H1 (cell line): ENCODE measurements at regions not wholly inside any gene's neighbourhood (a gene's known extent, or its start where the extent isn't known, plus 50 kb on each side); places are given as distances from the start of the nearest gene placed in this dataset.
A peak's percentile ranks its signal among the peaks of the same experiment; 100 is the strongest.

Source experiments
- CTCF ChIA-PET: fragments of 300-600 bp; sonication (Branson Sonifier 250); formaldehyde crosslinking; loops from one replicate; lab custom pipeline; 2021; ENCODE audit not compliant: partially characterized antibody; lab: Charles Lee
- POLR2A ChIA-PET: fragments of 300-600 bp; sonication (Branson Sonifier 250); formaldehyde crosslinking; loops from one replicate; lab custom pipeline; 2021; ENCODE audit warnings: inconsistent platforms; ENCODE audit not compliant: partially characterized antibody; lab: Charles Lee
- DNase-seq, 2 experiments: peaks; one replicate each; pipeline versions ENCODE4 v3.0.0 to v3.0.0-alpha.2; 2010 to 2022; ENCODE audit warnings: low spot score in 2 of 2, low read depth in 1 of 2, mixed read lengths in 1 of 2
- FAIRE-seq: peaks from 2 replicates; lab custom pipeline; 2011; peaks lifted over from hg19 to GRCh38; lab: Jason Lieb, UNC
- H2AFZ ChIP-seq: 2 replicates; pipeline ENCODE4 v1.8.1; 2012; ENCODE audit warnings: low read length, inconsistent platforms
- H2AK5ac ChIP-seq: 2 replicates; pipeline ENCODE4 v1.6.1; 2013; ENCODE audit warnings: low read depth, low read length
- H2BK120ac ChIP-seq: replicated peaks from 2 replicates; pipeline ENCODE3; 2013; ENCODE audit warnings: low read depth, low read length, inconsistent platforms
- H2BK12ac ChIP-seq: 2 replicates; pipeline ENCODE4 v1.6.1; 2013; ENCODE audit warnings: low read depth, low read length
- H2BK15ac ChIP-seq: 2 replicates; pipeline ENCODE4 v1.6.1; 2013; ENCODE audit warnings: low read length
- H2BK20ac ChIP-seq: 2 replicates; pipeline ENCODE4 v1.6.1; 2013; ENCODE audit warnings: low read length
- H2BK5ac ChIP-seq: 2 replicates; pipeline ENCODE4 v1.6.1; 2013; ENCODE audit warnings: low read depth, low read length
- H3K14ac ChIP-seq: 2 replicates; pipeline ENCODE4 v1.6.1; 2013; ENCODE audit warnings: inconsistent platforms; ENCODE audit not compliant: insufficient read length
- H3K18ac ChIP-seq: 2 replicates; pipeline ENCODE4 v1.6.1; 2013; ENCODE audit warnings: low read length; ENCODE audit errors: extremely low read depth
- H3K23ac ChIP-seq: 2 replicates; pipeline ENCODE4 v1.6.1; 2013; ENCODE audit warnings: inconsistent platforms; ENCODE audit not compliant: insufficient read length
- H3K23me2 ChIP-seq: 2 replicates; pipeline ENCODE4 v1.6.1; 2013; ENCODE audit warnings: low read depth, low read length
- H3K27ac ChIP-seq: 2 replicates; pipeline ENCODE4 v1.6.1; 2011; ENCODE audit warnings: low read depth, low read length, inconsistent platforms
- H3K27me3 ChIP-seq, 4 experiments: replicated peaks in 1 of 4; 1 replicate in 1 of 4; 2 replicates in 3 of 4; pipeline versions ENCODE4 v1.6.1 to v1.8.1; 2011 to 2013; ENCODE audit warnings: low read length in 3 of 4, mild to moderate bottlenecking in 3 of 4, inconsistent platforms in 2 of 4, mixed read lengths in 2 of 4, moderate library complexity in 1 of 4; ENCODE audit not compliant: control insufficient read depth in 3 of 4, insufficient read depth in 3 of 4; ENCODE audit errors: extremely low read depth in 1 of 4
- H3K36me3 ChIP-seq, 4 experiments: 2 replicates each; pipeline versions ENCODE4 v1.6.1 to v1.8.1; 2011 to 2013; ENCODE audit warnings: mild to moderate bottlenecking in 4 of 4, low read length in 3 of 4, moderate library complexity in 2 of 4, control low read depth in 1 of 4, inconsistent platforms in 1 of 4; ENCODE audit not compliant: insufficient read depth in 4 of 4, control insufficient read depth in 2 of 4
- H3K4ac ChIP-seq: replicated peaks from 2 replicates; pipeline ENCODE3; 2013; ENCODE audit warnings: low read length, low read depth, mixed read lengths, inconsistent platforms; ENCODE audit not compliant: insufficient read length
- H3K4me1 ChIP-seq, 4 experiments: replicated peaks in 1 of 4; 1 replicate in 1 of 4; 2 replicates in 3 of 4; pipeline versions ENCODE4 v1.6.1 to v1.8.1; 2011 to 2013; ENCODE audit warnings: low read length in 3 of 4, inconsistent platforms in 2 of 4, mixed read lengths in 1 of 4; ENCODE audit not compliant: insufficient read depth in 4 of 4, control insufficient read depth in 3 of 4
- H3K4me2 ChIP-seq, 2 experiments: 2 replicates each; pipeline versions ENCODE4 v1.6.1 to v1.8.1; 2011 to 2013; ENCODE audit warnings: low read depth in 2 of 2, low read length in 2 of 2, control low read depth in 1 of 2, inconsistent platforms in 1 of 2, mild to moderate bottlenecking in 1 of 2; ENCODE audit not compliant: insufficient read depth in 1 of 2
- H3K4me3 ChIP-seq, 4 experiments: fragments of 200-600, 300-600 bp in 1 of 4; sonication (generic), shearing (Covaris generic), sonication (Bioruptor Twin) in 1 of 4; 2 replicates each; pipeline versions ENCODE4 v1.5.1 to v1.8.1; 2011 to 2016; ENCODE audit warnings: low read length in 4 of 4, low read depth in 3 of 4, control low read depth in 2 of 4, inconsistent platforms in 2 of 4, mild to moderate bottlenecking in 2 of 4, mixed read lengths in 1 of 4, moderate library complexity in 1 of 4; ENCODE audit not compliant: insufficient read depth in 2 of 4; ENCODE audit errors: extremely low read depth in 1 of 4
- H3K56ac ChIP-seq: replicated peaks from 2 replicates; pipeline ENCODE3; 2013; ENCODE audit warnings: low read depth, mild to moderate bottlenecking, mixed read lengths, low read length, inconsistent platforms; ENCODE audit not compliant: insufficient read length
- H3K79me1 ChIP-seq: 2 replicates; pipeline ENCODE4 v1.6.1; 2013; ENCODE audit warnings: low read depth, low read length, control low read depth
- H3K79me2 ChIP-seq, 2 experiments: 2 replicates each; pipeline versions ENCODE4 v1.6.1 to v1.8.1; 2012 to 2013; ENCODE audit warnings: low read length in 2 of 2, mild to moderate bottlenecking in 2 of 2, inconsistent platforms in 1 of 2; ENCODE audit not compliant: insufficient read depth in 2 of 2, control insufficient read depth in 1 of 2
- H3K9ac ChIP-seq, 4 experiments: replicated peaks in 1 of 4; 1 replicate in 1 of 4; 2 replicates in 3 of 4; pipeline versions ENCODE4 v1.6.1 to v1.8.1; 2011 to 2013; ENCODE audit warnings: low read depth in 3 of 4, low read length in 3 of 4, control low read depth in 2 of 4, mild to moderate bottlenecking in 2 of 4, moderate library complexity in 2 of 4, inconsistent platforms in 1 of 4; ENCODE audit errors: extremely low read depth in 1 of 4
- H3K9me3 ChIP-seq, 2 experiments: 2 replicates each; pipeline versions ENCODE4 v1.6.1 to v1.8.1; 2012 to 2013; ENCODE audit warnings: mild to moderate bottlenecking in 2 of 2, moderate library complexity in 2 of 2, control low read depth in 1 of 2, inconsistent platforms in 1 of 2, low read depth in 1 of 2, low read length in 1 of 2, mixed read lengths in 1 of 2; ENCODE audit not compliant: insufficient read depth in 2 of 2
- H4K20me1 ChIP-seq, 2 experiments: replicated peaks in 1 of 2; 2 replicates each; pipeline versions ENCODE3 to v1.8.1; 2011 to 2013; ENCODE audit warnings: inconsistent platforms in 2 of 2, low read length in 2 of 2, mild to moderate bottlenecking in 1 of 2; ENCODE audit not compliant: insufficient read depth in 2 of 2, control insufficient read depth in 1 of 2
- H4K5ac ChIP-seq: 2 replicates; pipeline ENCODE4 v1.6.1; 2013; ENCODE audit warnings: low read length, low read depth, mixed read lengths, inconsistent platforms; ENCODE audit not compliant: insufficient read length
- H4K8ac ChIP-seq: 2 replicates; pipeline ENCODE4 v1.8.0; 2013; ENCODE audit warnings: mild to moderate bottlenecking, moderate library complexity, low read length, inconsistent platforms; ENCODE audit not compliant: insufficient read depth; ENCODE audit errors: extremely low read depth
- H4K91ac ChIP-seq: replicated peaks from 2 replicates; pipeline ENCODE3; 2013; ENCODE audit warnings: low read length, mixed read lengths, inconsistent platforms; ENCODE audit not compliant: insufficient read length
- BACH1 ChIP-seq: IDR thresholded peaks from 2 replicates; pipeline ENCODE4 v1.6.1; 2012; ENCODE audit warnings: low read length, improper control_type of control experiment
- BCL11A ChIP-seq, 2 experiments: IDR thresholded peaks; one replicate each; pipeline ENCODE4 v1.6.1; 2011; ENCODE audit warnings: low read depth in 2 of 2, low read length in 2 of 2, mild to moderate bottlenecking in 2 of 2
- CREB1 ChIP-seq: IDR thresholded peaks from 2 replicates; pipeline ENCODE4 v1.6.1; 2012; ENCODE audit warnings: inconsistent platforms
- CTCF ChIP-seq, 3 experiments: IDR thresholded peaks; 1 replicate in 2 of 3; 2 replicates in 1 of 3; pipeline versions ENCODE4 v1.5.1 to v1.6.1; 2011; ENCODE audit warnings: low read length in 3 of 3, mild to moderate bottlenecking in 3 of 3, inconsistent platforms in 2 of 3, low read depth in 1 of 3, moderate library complexity in 1 of 3; ENCODE audit not compliant: insufficient read depth in 1 of 3; ENCODE audit errors: control extremely low read depth in 1 of 3
- EP300 ChIP-seq, 2 experiments: IDR thresholded peaks; 1 replicate in 1 of 2; 2 replicates in 1 of 2; pipeline ENCODE4 v1.6.1; 2011 to 2012; ENCODE audit warnings: low read depth in 2 of 2, low read length in 2 of 2, mild to moderate bottlenecking in 2 of 2, borderline replicate concordance in 1 of 2, inconsistent platforms in 1 of 2, moderate library complexity in 1 of 2
- FOSL1 ChIP-seq: IDR thresholded peaks from 2 replicates; pipeline ENCODE4 v1.6.1; 2011; ENCODE audit warnings: mild to moderate bottlenecking, low read depth, low read length, moderate library complexity; ENCODE audit not compliant: insufficient read depth
- JUN ChIP-seq: IDR thresholded peaks from 2 replicates; pipeline ENCODE4 v1.6.1; 2011; ENCODE audit warnings: low read depth, mild to moderate bottlenecking, improper control_type of control experiment, low read length
- MAX ChIP-seq: IDR thresholded peaks from 2 replicates; pipeline ENCODE4 v1.6.1; 2012; ENCODE audit warnings: inconsistent platforms
- NRF1 ChIP-seq: IDR thresholded peaks from 2 replicates; pipeline ENCODE4 v1.6.1; 2011; ENCODE audit warnings: mild to moderate bottlenecking, low read depth, low read length, improper control_type of control experiment
- POLR2AphosphoS5 ChIP-seq: IDR thresholded peaks from 2 replicates; pipeline ENCODE4 v1.6.1; 2011; ENCODE audit warnings: low read depth, low read length
- SAP30 ChIP-seq: fragments of 300-600 bp; sonication (generic); IDR thresholded peaks from 2 replicates; pipeline ENCODE4 v1.7.1; 2012; ENCODE audit warnings: low read length, moderate library complexity, mild to moderate bottlenecking, inconsistent platforms; ENCODE audit not compliant: insufficient read depth, insufficient replicate concordance
- SP4 ChIP-seq: IDR thresholded peaks from 2 replicates; pipeline ENCODE4 v1.6.1; 2012; ENCODE audit warnings: low read length, inconsistent platforms
- WGBS, 2 experiments: shearing (Covaris generic) in 1 of 2; methylation state at CpG; one replicate each; pipeline versions ENCODE4 v1.1.6 to v1.1.7; 2013 to 2015; ENCODE audit warnings: low lambda C conversion rate in 2 of 2, mixed read lengths in 2 of 2, inconsistent platforms in 1 of 2, low coverage in 1 of 2, missing lambda C conversion rate in 1 of 2; ENCODE audit not compliant: insufficient replicate concordance in 2 of 2, insufficient coverage in 1 of 2, insufficient read length in 1 of 2; ENCODE audit errors: extremely low coverage in 1 of 2, missing lambda C conversion rate in 1 of 2; 5-methylcytosine and 5-hydroxymethylcytosine counted together

- no peak overlapping the region for H3K4me3 ChIP-seq
- H3K23ac ChIP-seq: no peak overlapping the region
- H3K9me3 ChIP-seq: no peaks in the 10 kb centered on the region
- peaks cover 0 to 14% (median 8%) of the 10 kb centered on the region in 4 experiments; a peak in 6 of 7 replicates for H3K4me1 ChIP-seq
- no peak for DNase-seq
- no peak overlapping the region for H2AK5ac ChIP-seq
- ChIA-PET CTCF (interaction anchor here (1.1 to 1.5 kb wide), 3 partner anchors 14 to 83 kb away, joined by 3 read pairs; no protein-coding TSS in a partner anchor), POLR2A (no interaction called here)
- no peaks in the 10 kb centered on the region for H3K79me2 ChIP-seq
- H3K36me3 ChIP-seq: no peaks in the 10 kb centered on the region
- H3K4ac ChIP-seq: no peak overlapping the region
- no peak overlapping the region for H4K91ac ChIP-seq
- no peak overlapping the region for H2BK20ac ChIP-seq
- WGBS, 2 experiments: 90% methylated on average over 10 of the region's 10 CpGs; no CpG with 5 or more reads in 1 of the 2 experiments
- 0 out of 2 replicates have a peak overlapping the region, but pooled peaks have one; percentile 50 for H2BK12ac ChIP-seq
- H2BK15ac ChIP-seq: no peak overlapping the region
- peaks cover 0 to 7% (median 4%) of the 10 kb centered on the region in 4 experiments; a peak in 5 of 7 replicates for H3K27me3 ChIP-seq
- no peak for FAIRE-seq
- no peak overlapping the region for H2AFZ ChIP-seq
- H2BK5ac ChIP-seq: no peak overlapping the region
- no peak overlapping the region for H3K27ac ChIP-seq
- H4K8ac ChIP-seq: no peak overlapping the region
- no peak overlapping the region for H3K4me2 ChIP-seq
- no peak overlapping the region for H4K5ac ChIP-seq
- H3K14ac ChIP-seq: no peak overlapping the region
- H3K56ac ChIP-seq: no peak overlapping the region
- H4K20me1 ChIP-seq: no peaks in the 10 kb centered on the region
- no peak overlapping the region for H3K18ac ChIP-seq
- H3K9ac ChIP-seq: no peak overlapping the region
- H3K23me2 ChIP-seq: peaks cover 18% of the 10 kb centered on the region; the same call in 1 of the 2 replicates
- H2BK120ac ChIP-seq: no peak overlapping the region
- no peaks in the 10 kb centered on the region for H3K79me1 ChIP-seq
- TF ChIP-seq BCL11A (IDR thresholded peaks at IDR 0.05; ENCODE audit: low read depth in 2 of 2, low read length in 2 of 2) (no peak), CTCF (IDR thresholded peaks at IDR 0.05; ENCODE audit: control extremely low read depth in 1 of 3, insufficient read depth in 1 of 3, low read depth in 1 of 3, low read length in 3 of 3) (no peak), JUN (no peak), SP4 (no peak), POLR2AphosphoS5 (no peak), NRF1 (no peak), BACH1 (no peak), SAP30 (no peak), FOSL1 (no peak), CREB1 (no peak), EP300 (IDR thresholded peaks at IDR 0.05; ENCODE audit: borderline replicate concordance in 1 of 2, low read depth in 2 of 2, low read length in 2 of 2) (no peak), MAX (no peak)
Observed at GRCh38 chr1:157277281-157277680, 139.1 kb upstream of the ETV3 start.
